Activated CD8-positive, alpha-beta memory T cell treated with anti-CD3 and anti-CD28 coated beads, Interleukin-2, amount 50 U/mL, for 48 hours (primary cell): ENCODE measurements at regions not wholly inside any gene's neighbourhood (a gene's known extent, or its start where the extent isn't known, plus 50 kb on each side); places are given as distances from the start of the nearest gene placed in this dataset.

Experiments
- DNase-seq: peaks from one replicate; pipeline ENCODE4 v3.0.0-alpha.2; 2020

GRCh38 chr19:30729451-30729850 is 357.3 kb downstream of the ZNF536 start:
- no peak for DNase-seq

- DNase-seq: no peak
These were observed 350.6 kb downstream of the ZNF536 start for GRCh38 chr19:30722761-30723160.

GRCh38 chr19:30722186-30722585 is 350.0 kb downstream of the ZNF536 start:
- no peak for DNase-seq

- no peak for DNase-seq
These were observed 347.8 kb downstream of the ZNF536 start for GRCh38 chr19:30719999-30720345.

GRCh38 chr19:30719189-30719998 is 347.2 kb downstream of the ZNF536 start:
- no peak for DNase-seq

- DNase-seq: no peak
These were observed 346.5 kb downstream of the ZNF536 start for GRCh38 chr19:30718707-30719106.

GRCh38 chr19:30718014-30718413 is 345.8 kb downstream of the ZNF536 start:
- DNase-seq: no peak

GRCh38 chr19:30717381-30717780 is 345.2 kb downstream of the ZNF536 start:
- DNase-seq: no peak

- no peak for DNase-seq
These were observed 340.5 kb downstream of the ZNF536 start for GRCh38 chr19:30712431-30713337.

- DNase-seq: no peak
These were observed 339.6 kb downstream of the ZNF536 start for GRCh38 chr19:30711826-30712225.

GRCh38 chr19:30711296-30711695 is 339.1 kb downstream of the ZNF536 start:
- no peak for DNase-seq

GRCh38 chr19:30710721-30711120 is 338.5 kb downstream of the ZNF536 start:
- DNase-seq: no peak

- DNase-seq: no peak
These were observed 336.4 kb downstream of the ZNF536 start for GRCh38 chr19:30708416-30709178.

- DNase-seq: no peak
These were observed 332.7 kb downstream of the ZNF536 start for GRCh38 chr19:30704771-30705330.

- DNase-seq: no peak
These were observed 331.5 kb downstream of the ZNF536 start for GRCh38 chr19:30703645-30704044.

GRCh38 chr19:30701178-30701577 is 329.0 kb downstream of the ZNF536 start:
- no peak for DNase-seq

GRCh38 chr19:30699871-30700280 is 327.7 kb downstream of the ZNF536 start:
- DNase-seq: no peak

GRCh38 chr19:30696514-30696913 is 324.3 kb downstream of the ZNF536 start:
- no peak for DNase-seq

- no peak for DNase-seq
These were observed 323.1 kb downstream of the ZNF536 start for GRCh38 chr19:30695171-30695875.

GRCh38 chr19:30694156-30694755 is 322.1 kb downstream of the ZNF536 start:
- DNase-seq: no peak

GRCh38 chr19:30692879-30693503 is 320.8 kb downstream of the ZNF536 start:
- DNase-seq: no peak
